ENCODE measurements at regions not wholly inside any gene's neighbourhood (a gene's known extent, or its start where the extent isn't known, plus 50 kb on each side); places are given as distances from the start of the nearest gene placed in this dataset.

DNA sequence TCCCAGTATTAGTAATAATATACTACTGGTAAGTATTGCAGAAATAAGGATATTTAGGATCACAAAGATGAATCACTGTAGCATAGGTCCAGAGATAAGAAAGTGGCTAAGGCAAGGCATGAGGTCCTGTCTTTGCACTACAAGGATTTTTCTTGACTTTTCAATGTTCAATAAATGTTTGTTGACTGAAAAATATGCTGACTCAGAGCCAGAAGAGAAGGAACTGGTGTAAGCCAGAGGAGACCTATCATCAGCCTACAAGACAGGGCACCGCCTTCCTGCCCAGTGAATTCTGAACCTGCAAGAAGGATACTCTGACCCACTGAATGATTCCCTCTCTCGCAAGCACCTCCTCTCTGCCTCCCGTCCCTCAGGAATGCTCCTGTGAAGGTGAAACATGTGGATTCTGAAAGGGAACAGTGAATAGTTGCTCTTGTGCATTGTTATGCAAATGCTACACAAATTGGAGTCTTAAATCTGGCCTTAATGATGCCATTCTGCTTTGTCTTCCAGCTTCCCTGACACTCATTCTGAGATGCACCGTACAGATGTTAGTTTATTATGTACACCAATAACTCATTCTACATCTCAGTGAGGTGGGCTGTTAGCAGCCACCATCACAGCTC is 540.0 kb downstream of the OMA1 start:
- TF ChIP-seq CTCF (IDR thresholded peaks at IDR 0.05 in 2 of 3, conservative IDR thresholded peaks at IDR 0.05 in 1 of 3; ENCODE audit: borderline replicate concordance in 1 of 3, insufficient read depth in 1 of 3, low read depth in 2 of 3, low read length in 2 of 3): no peak
- no peak for TF ChIP-seq EZH2phosphoT487 (IDR thresholded peaks at IDR 0.05; ENCODE audit: borderline replicate concordance)
- no peak for TF ChIP-seq POLR2A (IDR thresholded peaks at IDR 0.05; ENCODE audit: borderline replicate concordance, extremely low read depth, insufficient read depth, insufficient read length)
- TF ChIP-seq POLR2AphosphoS5 (IDR thresholded peaks at IDR 0.05; ENCODE audit: low read depth, low read length): no peak
- no peak for TF ChIP-seq ZFX (IDR thresholded peaks at IDR 0.05)
- TF ChIP-seq, protein P1, sequence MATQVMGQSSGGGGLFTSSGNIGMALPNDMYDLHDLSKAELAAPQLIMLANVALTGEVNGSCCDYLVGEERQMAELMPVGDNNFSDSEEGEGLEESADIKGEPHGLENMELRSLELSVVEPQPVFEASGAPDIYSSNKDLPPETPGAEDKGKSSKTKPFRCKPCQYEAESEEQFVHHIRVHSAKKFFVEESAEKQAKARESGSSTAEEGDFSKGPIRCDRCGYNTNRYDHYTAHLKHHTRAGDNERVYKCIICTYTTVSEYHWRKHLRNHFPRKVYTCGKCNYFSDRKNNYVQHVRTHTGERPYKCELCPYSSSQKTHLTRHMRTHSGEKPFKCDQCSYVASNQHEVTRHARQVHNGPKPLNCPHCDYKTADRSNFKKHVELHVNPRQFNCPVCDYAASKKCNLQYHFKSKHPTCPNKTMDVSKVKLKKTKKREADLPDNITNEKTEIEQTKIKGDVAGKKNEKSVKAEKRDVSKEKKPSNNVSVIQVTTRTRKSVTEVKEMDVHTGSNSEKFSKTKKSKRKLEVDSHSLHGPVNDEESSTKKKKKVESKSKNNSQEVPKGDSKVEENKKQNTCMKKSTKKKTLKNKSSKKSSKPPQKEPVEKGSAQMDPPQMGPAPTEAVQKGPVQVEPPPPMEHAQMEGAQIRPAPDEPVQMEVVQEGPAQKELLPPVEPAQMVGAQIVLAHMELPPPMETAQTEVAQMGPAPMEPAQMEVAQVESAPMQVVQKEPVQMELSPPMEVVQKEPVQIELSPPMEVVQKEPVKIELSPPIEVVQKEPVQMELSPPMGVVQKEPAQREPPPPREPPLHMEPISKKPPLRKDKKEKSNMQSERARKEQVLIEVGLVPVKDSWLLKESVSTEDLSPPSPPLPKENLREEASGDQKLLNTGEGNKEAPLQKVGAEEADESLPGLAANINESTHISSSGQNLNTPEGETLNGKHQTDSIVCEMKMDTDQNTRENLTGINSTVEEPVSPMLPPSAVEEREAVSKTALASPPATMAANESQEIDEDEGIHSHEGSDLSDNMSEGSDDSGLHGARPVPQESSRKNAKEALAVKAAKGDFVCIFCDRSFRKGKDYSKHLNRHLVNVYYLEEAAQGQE (IDR thresholded peaks at IDR 0.05; ENCODE audit: low read depth): no peak
- TF ChIP-seq ZNF274 (IDR thresholded peaks at IDR 0.05; ENCODE audit: low read depth, low read length): no peak
- TF ChIP-seq, protein P2, sequence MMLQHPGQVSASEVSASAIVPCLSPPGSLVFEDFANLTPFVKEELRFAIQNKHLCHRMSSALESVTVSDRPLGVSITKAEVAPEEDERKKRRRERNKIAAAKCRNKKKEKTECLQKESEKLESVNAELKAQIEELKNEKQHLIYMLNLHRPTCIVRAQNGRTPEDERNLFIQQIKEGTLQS (IDR thresholded peaks at IDR 0.05): no peak
- TF ChIP-seq CBX3 (IDR thresholded peaks at IDR 0.05; ENCODE audit: low read depth): no peak
